ENCODE measurements at regions not wholly inside any gene's neighbourhood (a gene's known extent, or its start where the extent isn't known, plus 50 kb on each side); places are given as distances from the start of the nearest gene placed in this dataset.
A peak's percentile ranks its signal among the peaks of the same experiment; 100 is the strongest.

DNA sequence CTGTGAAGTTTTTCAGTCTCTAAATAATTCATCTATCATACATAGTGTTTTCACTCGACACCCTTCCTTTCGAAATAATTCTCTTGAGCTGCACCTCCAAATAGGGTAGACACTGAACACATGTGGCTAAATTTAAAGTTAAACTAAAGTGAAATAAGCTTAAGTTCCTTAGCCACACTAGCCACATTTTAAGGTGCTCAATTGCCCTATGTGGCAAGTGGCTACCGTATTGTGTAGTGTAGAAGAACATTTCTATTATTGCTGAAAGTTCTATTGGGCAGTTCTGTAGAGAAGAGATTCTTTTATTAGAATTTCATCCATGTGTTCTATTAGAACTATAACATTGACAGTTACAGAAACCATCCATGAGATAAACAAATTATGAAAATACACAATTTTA lies 107.0 kb upstream of the CTSO start:
- no peaks in the 10 kb centered on the region for H3K36me3 ChIP-seq (ENCODE audit: insufficient read depth, low read length)
- H3K27ac ChIP-seq (ENCODE audit: low read depth, low read length), result no peak overlapping the region
- H3K9me3 Mint-ChIP-seq, result peaks cover 0 to 2% (median 0%) of the 10 kb centered on the region in 8 donors
- H3K27me3 Mint-ChIP-seq, result no peaks in the 10 kb centered on the region
- no peaks in the 10 kb centered on the region for H3K4me1 ChIP-seq (ENCODE audit: insufficient read depth, low read length)
- H3K36me3 Mint-ChIP-seq, result no peaks in the 10 kb centered on the region
- intact Hi-C loops (cut with micrococcal nuclease), result no loop called here
- no peaks in the 10 kb centered on the region for H3K4me1 Mint-ChIP-seq
- POLR2A ChIA-PET (ENCODE audit: partially characterized antibody), result no interaction called here
- no peaks in the 10 kb centered on the region for H3K9me3 ChIP-seq (ENCODE audit: control insufficient read depth in 1 of 2, low read length in 2 of 2)
- CTCF ChIA-PET (ENCODE audit: partially characterized antibody), result no interaction called here
- H3K4me3 ChIP-seq (ENCODE audit: low read length in 2 of 2), result no peak overlapping the region
- DNase-seq, result no peak
- H3K4me3 Mint-ChIP-seq, result no peak overlapping the region
- no peak overlapping the region for H3K27ac Mint-ChIP-seq
- no peaks in the 10 kb centered on the region for H3K27me3 ChIP-seq (ENCODE audit: insufficient read depth, low read length)

DNA sequence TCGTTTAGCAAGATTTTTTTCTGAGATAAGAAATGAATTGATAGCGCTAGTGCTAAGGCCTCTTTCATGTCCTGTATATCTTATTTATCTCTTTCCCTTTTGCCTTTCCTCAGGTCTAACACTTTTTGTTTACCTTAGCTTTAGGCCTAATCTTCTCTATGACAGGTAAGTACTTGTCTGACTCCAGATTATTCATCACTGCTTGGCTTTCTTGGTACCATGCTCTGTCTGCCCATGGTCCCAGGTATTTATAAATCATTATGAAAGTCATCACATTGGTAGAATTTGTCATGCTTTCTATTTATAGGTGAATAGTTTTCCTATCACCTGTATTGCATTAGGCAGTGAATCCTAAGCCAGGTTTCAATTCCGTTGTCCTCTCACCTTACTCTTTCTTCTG lies 99.5 kb upstream of the CTSO start:
- H3K4me3 ChIP-seq (ENCODE audit: low read length in 2 of 2), result no peak overlapping the region
- Mint-ChIP-seq H3K27ac (no peak overlapping the region), H3K27me3 (no peaks in the 10 kb centered on the region), H3K4me1 (no peaks in the 10 kb centered on the region), H3K36me3 (no peaks in the 10 kb centered on the region), H3K9me3 (peaks cover 0 to 2% (median 0%) of the 10 kb centered on the region in 8 donors), H3K4me3 (no peak overlapping the region)
- POLR2A ChIA-PET (ENCODE audit: partially characterized antibody), result no interaction called here
- H3K4me1 ChIP-seq (ENCODE audit: insufficient read depth, low read length), result no peaks in the 10 kb centered on the region
- no peak overlapping the region for H3K27ac ChIP-seq (ENCODE audit: low read depth, low read length)
- H3K27me3 ChIP-seq (ENCODE audit: insufficient read depth, low read length), result no peaks in the 10 kb centered on the region
- H3K9me3 ChIP-seq (ENCODE audit: control insufficient read depth in 1 of 2, low read length in 2 of 2), result no peaks in the 10 kb centered on the region
- CTCF ChIA-PET (ENCODE audit: partially characterized antibody), result no interaction called here
- H3K36me3 ChIP-seq (ENCODE audit: insufficient read depth, low read length), result no peaks in the 10 kb centered on the region
- no peak for DNase-seq
- intact Hi-C loops (cut with micrococcal nuclease), result no loop called here

DNA sequence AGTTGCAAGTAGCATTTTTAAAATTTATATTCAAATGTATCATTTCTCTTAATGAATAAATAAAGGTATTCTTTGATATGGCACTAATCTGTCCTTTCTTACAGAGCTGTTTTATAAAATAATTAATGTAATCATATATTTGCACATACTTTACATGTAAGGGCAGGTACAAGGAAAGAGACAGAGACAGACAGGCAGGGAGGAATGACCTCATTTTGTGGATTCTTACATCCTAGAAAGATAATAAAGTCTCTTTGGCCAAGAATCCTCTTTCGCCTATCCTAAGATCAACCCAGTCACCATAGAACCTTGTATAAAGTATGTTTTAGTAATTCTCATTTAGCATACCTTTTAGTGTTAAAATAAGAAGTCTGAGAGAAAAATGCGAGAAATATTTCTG lies 98.5 kb upstream of the CTSO start:
- Mint-ChIP-seq H3K4me3 (no peak overlapping the region), H3K36me3 (no peaks in the 10 kb centered on the region), H3K4me1 (no peaks in the 10 kb centered on the region), H3K9me3 (peaks cover 0 to 2% (median 0%) of the 10 kb centered on the region in 8 donors), H3K27ac (no peak overlapping the region), H3K27me3 (no peaks in the 10 kb centered on the region)
- CTCF ChIA-PET (ENCODE audit: partially characterized antibody), result no interaction called here
- no peak for DNase-seq
- Histone ChIP-seq H3K27ac (ENCODE audit: low read depth, low read length) (no peak overlapping the region), H3K36me3 (ENCODE audit: insufficient read depth, low read length) (no peaks in the 10 kb centered on the region), H3K9me3 (ENCODE audit: control insufficient read depth in 1 of 2, low read length in 2 of 2) (no peaks in the 10 kb centered on the region), H3K4me1 (ENCODE audit: insufficient read depth, low read length) (no peaks in the 10 kb centered on the region), H3K27me3 (ENCODE audit: insufficient read depth, low read length) (no peaks in the 10 kb centered on the region), H3K4me3 (ENCODE audit: low read length in 2 of 2) (no peak overlapping the region)
- intact Hi-C loops (cut with micrococcal nuclease), result no loop called here
- POLR2A ChIA-PET (ENCODE audit: partially characterized antibody), result no interaction called here

DNA sequence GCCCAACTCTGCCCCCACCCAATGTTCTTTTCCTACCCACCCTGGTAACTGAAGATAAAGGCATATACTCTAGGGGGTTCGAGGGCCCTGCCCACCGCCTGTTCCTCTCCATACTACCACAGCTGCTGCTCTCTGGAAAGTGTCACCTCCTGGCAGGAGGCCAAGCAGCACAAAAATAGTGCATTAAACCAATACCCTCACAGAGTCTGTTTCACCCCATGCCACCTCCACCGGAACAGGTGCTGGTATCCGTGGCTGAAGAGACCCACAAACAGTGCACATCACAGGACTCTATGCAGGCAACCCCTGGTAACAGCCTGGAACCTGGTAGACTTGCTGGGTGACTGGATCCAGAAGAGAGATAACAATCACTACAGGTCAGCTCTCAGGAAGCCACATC lies 85.1 kb upstream of the CTSO start:
- H3K27me3 Mint-ChIP-seq, result no peaks in the 10 kb centered on the region
- CTCF ChIA-PET (ENCODE audit: partially characterized antibody), result no interaction called here
- no peaks in the 10 kb centered on the region for H3K36me3 ChIP-seq (ENCODE audit: insufficient read depth, low read length)
- DNase-seq, result peak in 1 of 5 donors; percentile 10
- intact Hi-C loops (cut with micrococcal nuclease), result no loop called here
- H3K4me1 Mint-ChIP-seq, result no peaks in the 10 kb centered on the region
- H3K4me1 ChIP-seq (ENCODE audit: insufficient read depth, low read length), result no peaks in the 10 kb centered on the region
- no peak overlapping the region for H3K27ac ChIP-seq (ENCODE audit: low read depth, low read length)
- no peak overlapping the region for H3K4me3 ChIP-seq (ENCODE audit: low read length in 2 of 2)
- no peaks in the 10 kb centered on the region for H3K36me3 Mint-ChIP-seq
- POLR2A ChIA-PET (ENCODE audit: partially characterized antibody), result no interaction called here
- H3K27me3 ChIP-seq (ENCODE audit: insufficient read depth, low read length), result no peaks in the 10 kb centered on the region
- H3K27ac Mint-ChIP-seq, result no peak overlapping the region
- H3K9me3 Mint-ChIP-seq, result peaks cover 0 to 6% (median 0%) of the 10 kb centered on the region in 8 donors
- no peaks in the 10 kb centered on the region for H3K9me3 ChIP-seq (ENCODE audit: control insufficient read depth in 1 of 2, low read length in 2 of 2)
- no peak overlapping the region for H3K4me3 Mint-ChIP-seq

DNA sequence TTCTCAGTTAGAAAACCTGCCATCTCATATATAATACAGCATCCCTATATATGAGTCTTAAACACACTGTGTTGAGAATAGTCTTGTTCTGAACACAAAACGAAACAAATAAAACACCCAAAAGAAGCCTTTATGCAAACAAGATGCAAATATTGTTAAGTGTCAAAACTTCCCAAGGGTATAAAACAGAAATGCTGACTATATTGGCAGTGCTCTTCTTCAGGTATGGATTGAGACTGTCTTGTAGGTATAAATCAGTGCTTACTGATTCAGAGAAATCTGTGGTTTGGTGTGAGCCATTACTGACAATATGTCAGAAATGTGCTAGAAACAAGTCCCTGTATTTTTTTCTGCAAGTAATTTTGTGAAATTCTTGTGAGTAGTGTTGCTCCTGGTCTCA lies 82.8 kb upstream of the CTSO start:
- intact Hi-C loops (cut with micrococcal nuclease), result no loop called here
- Mint-ChIP-seq H3K9me3 (peaks cover 0 to 4% (median 0%) of the 10 kb centered on the region in 8 donors), H3K27ac (no peak overlapping the region), H3K36me3 (no peaks in the 10 kb centered on the region), H3K4me3 (no peak overlapping the region), H3K27me3 (no peaks in the 10 kb centered on the region), H3K4me1 (no peaks in the 10 kb centered on the region)
- Histone ChIP-seq H3K27me3 (ENCODE audit: insufficient read depth, low read length) (no peaks in the 10 kb centered on the region), H3K9me3 (ENCODE audit: control insufficient read depth in 1 of 2, low read length in 2 of 2) (no peaks in the 10 kb centered on the region), H3K36me3 (ENCODE audit: insufficient read depth, low read length) (no peaks in the 10 kb centered on the region), H3K4me1 (ENCODE audit: insufficient read depth, low read length) (no peaks in the 10 kb centered on the region), H3K4me3 (ENCODE audit: low read length in 2 of 2) (no peak overlapping the region), H3K27ac (ENCODE audit: low read depth, low read length) (no peak overlapping the region)
- ChIA-PET POLR2A (ENCODE audit: partially characterized antibody) (no interaction called here), CTCF (ENCODE audit: partially characterized antibody) (no interaction called here)
- DNase-seq, result no peak

DNA sequence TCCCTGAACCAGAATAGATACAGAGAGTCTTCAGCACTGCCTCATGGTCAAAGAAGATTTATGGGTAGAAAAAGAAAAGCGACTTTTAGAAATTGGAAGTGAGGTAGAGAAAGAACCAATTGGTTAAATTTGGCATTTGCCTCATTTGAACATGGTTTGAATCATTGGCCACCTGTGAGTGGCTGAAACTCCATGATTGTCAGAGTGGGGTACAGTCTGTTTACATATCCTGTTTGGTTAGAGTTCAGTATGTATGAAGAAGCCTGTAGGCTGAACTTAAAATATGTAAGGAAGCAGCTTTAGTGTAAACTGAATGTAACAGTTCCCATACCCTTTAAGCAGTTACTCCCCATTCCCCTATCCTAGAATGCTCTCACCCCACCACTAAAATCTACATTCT lies 76.0 kb upstream of the CTSO start:
- no peak for DNase-seq
- no peaks in the 10 kb centered on the region for H3K4me1 Mint-ChIP-seq
- no peaks in the 10 kb centered on the region for H3K4me1 ChIP-seq (ENCODE audit: insufficient read depth, low read length)
- no peaks in the 10 kb centered on the region for H3K27me3 ChIP-seq (ENCODE audit: insufficient read depth, low read length)
- CTCF ChIA-PET (ENCODE audit: partially characterized antibody), result no interaction called here
- POLR2A ChIA-PET (ENCODE audit: partially characterized antibody), result no interaction called here
- H3K27me3 Mint-ChIP-seq, result no peaks in the 10 kb centered on the region
- H3K4me3 Mint-ChIP-seq, result no peak overlapping the region
- no peak overlapping the region for H3K27ac ChIP-seq (ENCODE audit: low read depth, low read length)
- no peak overlapping the region for H3K27ac Mint-ChIP-seq
- H3K9me3 ChIP-seq (ENCODE audit: control insufficient read depth in 1 of 2, low read length in 2 of 2), result no peaks in the 10 kb centered on the region
- no peak overlapping the region for H3K4me3 ChIP-seq (ENCODE audit: low read length in 2 of 2)
- H3K36me3 ChIP-seq (ENCODE audit: insufficient read depth, low read length), result no peaks in the 10 kb centered on the region
- intact Hi-C loops (cut with micrococcal nuclease), result no loop called here
- no peaks in the 10 kb centered on the region for H3K36me3 Mint-ChIP-seq
- H3K9me3 Mint-ChIP-seq, result no peaks in the 10 kb centered on the region

DNA sequence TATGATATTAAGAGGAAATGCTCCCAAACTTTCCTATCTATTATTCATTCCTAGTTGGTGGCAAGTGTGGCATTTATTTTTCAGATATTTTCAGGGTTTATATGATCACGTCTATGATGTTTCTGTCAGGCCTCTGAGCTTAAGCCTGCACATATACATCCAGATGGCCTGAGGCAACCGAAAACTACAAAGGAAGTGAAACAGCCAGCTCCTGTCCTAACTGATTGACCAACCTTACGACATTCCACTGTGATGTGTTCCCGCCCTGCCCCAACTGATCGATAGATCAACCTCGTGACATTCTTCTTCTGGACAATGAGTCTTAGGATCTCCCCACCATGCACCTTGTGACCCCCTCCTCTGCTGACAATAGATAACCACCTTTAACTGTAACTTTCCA lies 67.6 kb upstream of the CTSO start:
- no peaks in the 10 kb centered on the region for H3K27me3 Mint-ChIP-seq

DNA sequence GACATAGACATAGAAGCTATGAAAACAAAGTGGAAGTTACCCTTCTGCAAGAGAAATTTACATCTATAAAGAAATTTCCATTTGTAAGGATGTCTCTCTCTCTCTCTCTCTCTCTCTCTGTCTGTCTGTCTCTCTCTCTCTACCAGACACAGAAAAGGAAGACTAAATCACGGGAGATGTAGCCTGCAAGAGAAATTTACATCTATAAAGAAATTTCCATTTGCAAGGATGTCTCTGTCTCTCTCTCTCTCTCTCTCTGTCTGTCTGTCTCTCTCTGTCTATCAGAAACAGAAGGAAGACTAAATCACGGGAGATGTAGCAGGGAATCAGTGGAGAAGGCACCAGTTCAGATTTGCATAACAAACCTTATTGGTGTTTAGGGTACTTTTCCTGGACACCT lies 65.6 kb upstream of the CTSO start:
- Histone ChIP-seq H3K27me3 (ENCODE audit: insufficient read depth, low read length) (no peaks in the 10 kb centered on the region), H3K9me3 (ENCODE audit: control insufficient read depth in 1 of 2, low read length in 2 of 2) (no peaks in the 10 kb centered on the region), H3K36me3 (ENCODE audit: insufficient read depth, low read length) (no peaks in the 10 kb centered on the region), H3K27ac (ENCODE audit: low read depth, low read length) (no peak overlapping the region), H3K4me1 (ENCODE audit: insufficient read depth, low read length) (no peaks in the 10 kb centered on the region), H3K4me3 (ENCODE audit: low read length in 2 of 2) (no peak overlapping the region)
- no peak for DNase-seq
- Mint-ChIP-seq H3K36me3 (no peaks in the 10 kb centered on the region), H3K27me3 (no peaks in the 10 kb centered on the region), H3K4me3 (no peak overlapping the region), H3K9me3 (peaks cover 0 to 3% (median 0%) of the 10 kb centered on the region in 8 donors), H3K4me1 (no peaks in the 10 kb centered on the region), H3K27ac (no peak overlapping the region)
- intact Hi-C loops (cut with micrococcal nuclease), result no loop called here
- ChIA-PET POLR2A (ENCODE audit: partially characterized antibody) (no interaction called here), CTCF (ENCODE audit: partially characterized antibody) (no interaction called here)

More for the DNA sequence above, 67.6 kb upstream of the CTSO start:
- Histone ChIP-seq H3K4me3 (ENCODE audit: low read length in 2 of 2) (no peak overlapping the region), H3K27me3 (ENCODE audit: insufficient read depth, low read length) (no peaks in the 10 kb centered on the region), H3K36me3 (ENCODE audit: insufficient read depth, low read length) (no peaks in the 10 kb centered on the region), H3K9me3 (ENCODE audit: control insufficient read depth in 1 of 2, low read length in 2 of 2) (no peaks in the 10 kb centered on the region), H3K4me1 (ENCODE audit: insufficient read depth, low read length) (no peaks in the 10 kb centered on the region), H3K27ac (ENCODE audit: low read depth, low read length) (no peak overlapping the region)
- Mint-ChIP-seq H3K36me3 (no peaks in the 10 kb centered on the region), H3K9me3 (peaks cover 0 to 3% (median 0%) of the 10 kb centered on the region in 8 donors), H3K4me1 (no peaks in the 10 kb centered on the region), H3K4me3 (no peak overlapping the region), H3K27ac (no peak overlapping the region)
- ChIA-PET CTCF (ENCODE audit: partially characterized antibody) (no interaction called here), POLR2A (ENCODE audit: partially characterized antibody) (no interaction called here)
- DNase-seq, result peak in 1 of 5 donors; percentile 1
- intact Hi-C loops (cut with micrococcal nuclease), result no loop called here
